K562 (cell line): ENCODE measurements at regions not wholly inside any gene's neighbourhood (a gene's known extent, or its start where the extent isn't known, plus 50 kb on each side); places are given as distances from the start of the nearest gene placed in this dataset.

ENCODE experiments used
- ATAC-seq: fragments of 200-7000 bp; cut with Tn5 transposase; 3 replicates; pipeline ENCODE4 v1.9.1; 2020; ENCODE audit warnings: moderate library complexity
- BruUV-seq: library from RNA; stranded (reverse); fragments of 400-500 nt; replicated peaks from 2 replicates; lab custom pipeline; 2021; lab: Mats Ljungman, UMichigan
- CTCF ChIA-PET: fragments of 300-600 bp; formaldehyde crosslinking; extraction: SDS; loops from one replicate; lab custom pipeline; 2021; ENCODE audit warnings: low intra/inter-chr PET ratio; lab: Yijun Ruan, JAX
- POLR2A ChIA-PET: fragments of 300-600, 350-650 bp; sonication (Branson Sonifier 250); formaldehyde crosslinking; extraction: SDS; loops from one replicate; lab custom pipeline; 2021; ENCODE audit warnings: antibody characterized with exemption, inconsistent platforms; lab: Yijun Ruan, JAX
- DNase-seq, 4 experiments: peaks; one replicate each; pipeline versions ENCODE4 v3.0.0 to v3.0.0-alpha.2; 2011 to 2018; ENCODE audit warnings: low spot score in 3 of 4, mixed read lengths in 3 of 4; ENCODE audit errors: extremely low read depth in 1 of 4
- FAIRE-seq: peaks from 2 replicates; lab custom pipeline; 2011; peaks lifted over from hg19 to GRCh38; lab: Jason Lieb, UNC
- H2AFZ ChIP-seq: 2 replicates; pipeline ENCODE4 v1.6.0; 2011; ENCODE audit warnings: low read depth, low read length, control low read depth, inconsistent platforms
- H3K27ac ChIP-seq: fragments of 200-600 bp; 3 replicates; pipeline ENCODE4 v1.8.0; 2011; ENCODE audit warnings: low read depth, mild to moderate bottlenecking, control low read depth, inconsistent platforms, low read length, moderate library complexity, mixed read lengths; ENCODE audit errors: extremely low read depth
- H3K27me3 ChIP-seq, 2 experiments: fragments of 300-600 bp in 1 of 2; 2 replicates in 1 of 2; 3 replicates in 1 of 2; pipeline versions ENCODE4 v1.6.0 to v1.8.0; 2011; ENCODE audit warnings: inconsistent platforms in 2 of 2, low read length in 2 of 2, mild to moderate bottlenecking in 1 of 2, mixed read lengths in 1 of 2, moderate library complexity in 1 of 2; ENCODE audit not compliant: control insufficient read depth in 2 of 2, insufficient read depth in 2 of 2
- H3K36me3 ChIP-seq: fragments of 300-600 bp; 3 replicates; pipeline ENCODE4 v1.8.0; 2011; ENCODE audit warnings: mild to moderate bottlenecking, low read length, inconsistent platforms; ENCODE audit not compliant: control insufficient read depth, insufficient read depth
- H3K4me1 ChIP-seq, 2 experiments: fragments of 200-600 bp in 1 of 2; replicated peaks in 1 of 2; 2 replicates in 1 of 2; 3 replicates in 1 of 2; pipeline versions ENCODE4 v1.5.1 to v1.8.0; 2011; ENCODE audit warnings: inconsistent platforms in 2 of 2, low read length in 2 of 2, mild to moderate bottlenecking in 1 of 2, mixed read lengths in 1 of 2, moderate library complexity in 1 of 2; ENCODE audit not compliant: control insufficient read depth in 2 of 2, insufficient read depth in 2 of 2
- H3K4me2 ChIP-seq: 2 replicates; pipeline ENCODE4 v1.6.1; 2011; ENCODE audit warnings: low read length, control low read depth, inconsistent platforms, mixed read lengths; ENCODE audit not compliant: insufficient read depth
- H3K4me3 ChIP-seq: fragments of 200-600 bp; sonication (generic), shearing (Covaris generic); 2 replicates; pipeline ENCODE4 v1.5.1; 2016; ENCODE audit warnings: control low read depth, inconsistent platforms
- H3K79me2 ChIP-seq: fragments of 200-600 bp; 3 replicates; pipeline ENCODE4 v1.8.0; 2011; ENCODE audit warnings: low read length, inconsistent platforms; ENCODE audit not compliant: control insufficient read depth, insufficient read depth
- H3K9ac ChIP-seq, 2 experiments: 2 replicates each; pipeline versions ENCODE4 v1.6.0 to v1.6.1; 2011; ENCODE audit warnings: low read depth in 2 of 2, low read length in 2 of 2, control low read depth in 1 of 2, inconsistent platforms in 1 of 2, mild to moderate bottlenecking in 1 of 2, mixed read lengths in 1 of 2; ENCODE audit not compliant: insufficient read depth in 1 of 2
- H3K9me1 ChIP-seq: one replicate; pipeline ENCODE4 v1.6.0; 2011; ENCODE audit warnings: inconsistent platforms, mild to moderate bottlenecking, low read length, moderate library complexity; ENCODE audit not compliant: control insufficient read depth, insufficient read depth
- H3K9me3 ChIP-seq: replicated peaks from 2 replicates; pipeline ENCODE4 v1.5.1; 2011; ENCODE audit warnings: low read depth, low read length, inconsistent platforms; ENCODE audit not compliant: control insufficient read depth, insufficient read depth
- H4K20me1 ChIP-seq: replicated peaks from 2 replicates; pipeline ENCODE4 v1.6.1; 2011; ENCODE audit warnings: low read length, inconsistent platforms, mixed read lengths; ENCODE audit not compliant: control insufficient read depth, insufficient read depth
- HDAC8 ChIP-seq: fragments of 450-650 bp; IDR thresholded peaks from 2 replicates; pipeline ENCODE4 v1.6.1; 2016; ENCODE audit warnings: mild to moderate bottlenecking, missing genetic modification characterization, moderate library complexity, missing compliant biosample characterization
- NFXL1 ChIP-seq: fragments of 450-650 bp; formaldehyde crosslinking; IDR thresholded peaks from 2 replicates; pipeline ENCODE4 v1.4.0; 2021; ENCODE audit warnings: mild to moderate bottlenecking
- PKNOX1 ChIP-seq: fragments of 450-650 bp; IDR thresholded peaks from 2 replicates; pipeline ENCODE4 v1.6.1; 2016
- POLR2AphosphoS5 ChIP-seq: IDR thresholded peaks from 2 replicates; pipeline ENCODE4 v1.6.1; 2011; ENCODE audit warnings: mild to moderate bottlenecking, low read depth, low read length, moderate library complexity; ENCODE audit not compliant: control insufficient read depth, insufficient read depth
- PRMT5 ChIP-seq: sonication (generic); formaldehyde crosslinking; IDR thresholded peaks from 2 replicates; pipeline ENCODE4 v1.5.0; 2020; ENCODE audit warnings: missing genetic modification reagents
- RFX7 ChIP-seq: fragments of 250-450 bp; sonication (Bioruptor Pico); IDR thresholded peaks from 2 replicates; pipeline ENCODE4 v1.5.1; 2021; ENCODE audit warnings: mild to moderate bottlenecking
- ZNF655 ChIP-seq: fragments of 250-450 bp; sonication (Bioruptor Pico); IDR thresholded peaks from 2 replicates; pipeline ENCODE4 v1.5.0; 2021
- in situ Hi-C: fragments of 300-500 bp; cut with MboI; formaldehyde crosslinking; loops from 4 replicates; pipeline ENCODE4 v1.15.0; 2018; ENCODE audit warnings: inconsistent platforms, mixed read lengths
- intact Hi-C: fragments of 100-400 bp; cut with micrococcal nuclease; formaldehyde crosslinking; loops from 2 replicates; pipeline ENCODE4 v1.14.2; 2022

GRCh38 chr5:67674159-67674655 is 477.6 kb upstream of the CD180 start:
- Histone ChIP-seq H3K9ac (no peak overlapping the region), H3K4me1 (no peaks in the 10 kb centered on the region), H3K9me3 (no peaks in the 10 kb centered on the region), H3K9me1 (no peaks in the 10 kb centered on the region), H3K4me3 (no peak overlapping the region), H3K27me3 (no peaks in the 10 kb centered on the region; a peak in 1 of 5 replicates), H4K20me1 (no peaks in the 10 kb centered on the region), H3K36me3 (no peaks in the 10 kb centered on the region), H3K27ac (no peak overlapping the region), H2AFZ (no peak overlapping the region), H3K79me2 (no peaks in the 10 kb centered on the region), H3K4me2 (no peak overlapping the region)
- POLR2A ChIA-PET, result no interaction called here
- FAIRE-seq, result no peak
- DNase-seq, result no peak
- in situ Hi-C loops, result no loop called here
- CTCF ChIA-PET, result interaction anchor here (0.6 kb wide), 1 partner anchor 1381 kb away, joined by 4 read pairs; no protein-coding TSS in a partner anchor
- no TSS peak for BruUV-seq
- TF ChIP-seq RFX7, result no peak
- no peak for TF ChIP-seq PKNOX1
- no peak for TF ChIP-seq POLR2AphosphoS5
- TF ChIP-seq NFXL1 (CRISPR knock-in tag), result no peak
- no peak for TF ChIP-seq HDAC8 (tag)
- no peak for TF ChIP-seq ZNF655 (CRISPR knock-in tag)
- TF ChIP-seq PRMT5, result no peak
- intact Hi-C loops, result no loop called here
- no peak for ATAC-seq
